ENCODE measurements at regions not wholly inside any gene's neighbourhood (a gene's known extent, or its start where the extent isn't known, plus 50 kb on each side); places are given as distances from the start of the nearest gene placed in this dataset.
"Not testable (repeated sequence)": the region's sequence is repeated elsewhere in the genome, so short reads cannot be mapped to it uniquely, and the experiment has no call there.

DNA sequence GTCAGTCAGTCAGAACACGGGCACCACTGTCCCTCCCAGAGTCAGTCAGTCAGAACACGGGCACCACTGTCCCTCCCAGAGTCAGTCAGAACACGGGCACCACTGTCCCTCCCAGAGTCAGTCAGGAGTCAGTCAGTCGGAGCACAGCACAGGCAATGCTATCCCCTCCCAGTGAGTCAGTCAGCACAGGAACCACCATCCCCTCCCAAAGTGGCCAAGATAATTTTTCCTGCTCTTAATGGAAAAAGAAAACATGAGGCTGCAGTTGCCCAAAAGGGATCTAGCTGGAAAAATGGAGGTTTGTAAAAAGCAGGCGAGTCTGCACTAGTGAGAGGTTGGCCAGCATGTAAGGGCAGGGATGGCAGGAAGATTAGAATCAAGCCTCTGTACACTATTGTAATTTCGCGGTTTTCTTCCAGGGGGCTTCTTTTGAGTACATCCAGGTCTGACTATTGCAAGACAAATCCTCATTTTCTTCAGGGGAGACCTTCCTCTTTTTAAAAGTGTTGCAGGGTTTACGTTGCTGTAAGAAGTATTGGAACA, 213.8 kb downstream of the SIPA1L2 start:
- DNase-seq (ENCODE audit: low read depth in 2 of 2) = no peak

DNA sequence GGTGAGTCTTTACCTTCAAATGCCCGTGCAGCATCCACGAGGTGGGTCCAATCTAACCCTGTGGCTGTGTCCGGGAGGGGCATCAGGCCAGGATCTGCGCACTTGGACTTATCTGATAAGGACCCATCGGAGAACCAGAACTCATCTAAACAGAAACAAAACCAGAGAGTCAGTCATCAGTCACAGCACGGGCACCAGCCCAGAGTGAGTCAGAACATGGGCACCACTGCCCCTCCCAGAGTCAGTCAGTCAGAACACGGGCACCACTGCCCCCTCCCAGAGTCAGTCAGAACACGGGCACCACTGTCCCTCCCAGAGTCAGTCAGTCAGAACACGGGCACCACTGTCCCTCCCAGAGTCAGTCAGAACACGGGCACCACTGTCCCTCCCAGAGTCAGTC, 214.5 kb downstream of the SIPA1L2 start:
- DNase-seq (ENCODE audit: low read depth in 2 of 2) = not testable (repeated sequence)

DNA sequence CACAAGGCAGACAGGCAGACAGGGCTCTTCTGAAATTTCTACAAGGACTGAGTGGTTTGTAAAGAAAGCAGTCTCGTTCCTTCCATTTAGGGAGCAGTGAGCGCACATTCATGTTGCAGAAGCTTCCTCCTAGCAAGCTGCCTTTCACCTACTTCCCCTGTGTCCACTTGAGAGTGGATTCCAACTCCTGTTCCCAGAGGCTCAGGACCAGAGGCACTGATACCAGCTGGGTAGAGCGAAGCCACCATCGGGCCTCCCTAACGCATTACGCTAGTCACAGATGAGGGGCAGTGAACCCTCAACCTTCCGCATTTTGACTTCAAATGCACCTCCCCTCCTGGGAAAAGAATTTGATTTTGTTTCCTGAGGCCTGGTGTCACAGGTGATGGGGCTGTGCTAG, 215.8 kb downstream of the SIPA1L2 start:
- no peak for DNase-seq (ENCODE audit: low read depth in 2 of 2)

DNA sequence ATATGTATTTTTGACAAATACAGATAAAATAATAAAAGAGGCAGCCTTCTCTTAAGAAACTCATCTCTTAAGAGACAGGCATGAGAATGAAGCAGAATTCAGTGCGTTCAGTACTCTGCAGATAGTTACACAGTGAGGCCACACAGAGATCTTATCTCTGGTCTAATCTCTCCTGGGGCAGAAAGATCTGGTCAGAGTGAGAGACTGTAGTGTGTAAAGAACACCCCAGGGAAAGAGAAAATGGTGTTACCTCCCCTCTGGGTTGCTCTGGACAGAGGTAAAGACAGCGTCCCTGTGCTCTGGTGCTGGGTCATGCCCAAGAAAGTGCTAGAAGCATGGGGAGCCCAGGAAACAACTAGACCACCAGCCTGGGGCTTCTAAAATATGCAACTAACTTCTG, 216.3 kb downstream of the SIPA1L2 start:
- DNase-seq (ENCODE audit: low read depth in 2 of 2) = no peak

DNA sequence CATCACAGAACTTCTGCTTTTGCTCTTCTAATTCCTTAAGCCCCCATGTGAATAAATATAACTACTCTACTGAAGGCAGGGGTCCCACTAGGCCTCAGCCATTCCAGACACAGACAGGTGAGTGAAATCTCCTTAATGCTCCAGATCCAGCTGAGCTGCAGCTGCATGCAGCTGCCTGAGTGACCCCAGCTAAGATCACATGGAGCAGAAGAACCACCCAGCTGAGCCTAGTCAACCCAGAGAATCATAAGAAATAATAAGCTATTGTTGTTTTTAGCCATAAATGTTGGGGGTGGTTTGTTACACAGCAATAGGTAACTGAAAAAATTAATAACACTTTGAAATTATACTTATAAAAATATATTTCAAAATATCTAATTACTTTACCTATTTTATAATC, 220.3 kb downstream of the SIPA1L2 start:
- DNase-seq (ENCODE audit: low read depth in 2 of 2) = no peak

DNA sequence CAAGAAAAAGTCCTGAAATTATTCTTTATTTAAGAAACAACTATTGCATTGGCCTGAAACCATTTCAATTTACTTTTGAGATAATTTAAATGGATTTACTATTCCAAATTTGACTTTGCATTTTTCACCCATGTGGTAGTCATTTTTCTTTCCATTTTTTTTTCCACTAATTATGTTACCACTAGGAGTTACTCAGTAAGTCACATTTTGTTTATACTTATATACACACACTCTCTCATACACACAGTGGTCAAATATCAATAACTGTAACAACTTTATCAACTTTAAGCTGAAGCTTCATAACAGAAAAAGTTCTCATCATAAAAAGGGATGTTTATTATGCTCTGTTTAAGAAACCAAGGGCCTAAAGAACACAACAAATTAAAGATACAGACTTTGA, 222.8 kb downstream of the SIPA1L2 start:
- no peak for DNase-seq (ENCODE audit: low read depth in 2 of 2)

DNA sequence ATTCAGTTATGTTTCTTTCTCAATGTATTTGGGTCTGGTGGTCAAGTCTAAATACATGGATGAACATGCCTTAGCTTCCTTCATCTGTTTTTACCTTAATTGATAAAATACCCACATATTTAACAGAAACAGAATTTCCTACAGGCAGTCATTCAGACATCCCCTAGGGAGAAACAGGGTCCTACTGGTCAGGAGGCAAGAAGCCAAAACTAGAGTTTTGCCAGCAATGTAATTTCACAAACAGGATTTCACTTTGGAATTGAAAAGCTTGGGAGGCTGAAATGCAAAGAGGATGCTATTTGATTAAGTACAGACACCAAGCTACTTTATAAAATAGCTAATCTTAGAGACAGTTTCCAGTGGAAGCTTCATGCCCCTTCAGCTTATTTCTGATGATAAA, 224.2 kb downstream of the SIPA1L2 start:
- DNase-seq (ENCODE audit: low read depth in 2 of 2) = no peak

DNA sequence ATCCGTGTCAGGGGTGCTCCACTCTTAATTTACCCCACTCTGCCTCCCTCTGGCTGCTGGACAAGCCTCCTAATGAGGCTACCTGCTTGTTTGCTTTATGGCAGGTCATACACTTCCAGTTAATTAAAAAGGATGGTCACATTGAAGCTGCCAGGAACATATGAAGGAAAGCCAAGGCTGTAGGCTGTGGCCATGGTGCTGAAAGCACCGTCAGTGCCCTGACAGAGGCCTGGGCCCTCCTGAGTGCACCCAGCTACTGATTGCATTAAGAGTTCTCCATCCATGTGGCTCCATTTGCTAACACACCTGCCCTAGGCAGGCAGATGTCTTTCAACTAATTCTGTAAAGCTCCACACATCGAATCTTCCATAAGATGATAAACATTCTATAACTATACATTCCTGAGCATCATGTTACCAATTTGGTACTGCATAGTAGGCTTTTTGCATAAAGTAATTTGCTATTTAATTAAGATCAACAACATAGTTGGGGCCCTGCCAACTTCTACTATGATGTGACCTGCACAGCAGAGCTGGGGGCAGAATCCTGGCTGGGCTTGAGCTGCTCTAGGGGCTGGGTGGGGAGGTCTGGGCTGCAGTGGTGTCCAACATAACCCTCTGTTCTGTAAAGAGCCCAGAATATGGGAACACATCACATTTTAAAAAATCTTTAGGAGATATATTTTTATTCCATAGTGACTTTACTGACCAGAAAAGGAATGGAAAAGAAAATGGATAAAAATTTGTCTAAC, 224.8 kb downstream of the SIPA1L2 start:
- DNase-seq (ENCODE audit: low read depth in 2 of 2) = no peak

DNA sequence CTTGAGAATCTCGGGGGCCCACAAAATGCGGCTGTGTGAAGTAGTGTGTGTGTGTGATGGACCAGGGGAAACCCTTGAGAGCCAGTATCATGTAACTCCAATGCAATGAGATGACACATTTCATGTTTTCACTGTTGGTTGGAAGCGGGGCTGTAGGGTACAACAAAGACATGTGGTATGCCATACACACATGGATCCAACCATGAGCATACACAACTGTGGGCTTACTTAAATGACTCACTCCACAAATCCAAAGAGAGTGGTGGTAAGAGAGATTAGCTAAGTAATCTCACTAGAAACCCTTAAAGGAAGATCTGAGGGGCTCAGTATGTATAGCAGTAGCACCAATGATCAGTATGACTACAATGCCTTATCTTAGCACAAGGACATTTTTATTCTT, 225.7 kb downstream of the SIPA1L2 start:
- DNase-seq (ENCODE audit: low read depth in 2 of 2) = no peak

DNA sequence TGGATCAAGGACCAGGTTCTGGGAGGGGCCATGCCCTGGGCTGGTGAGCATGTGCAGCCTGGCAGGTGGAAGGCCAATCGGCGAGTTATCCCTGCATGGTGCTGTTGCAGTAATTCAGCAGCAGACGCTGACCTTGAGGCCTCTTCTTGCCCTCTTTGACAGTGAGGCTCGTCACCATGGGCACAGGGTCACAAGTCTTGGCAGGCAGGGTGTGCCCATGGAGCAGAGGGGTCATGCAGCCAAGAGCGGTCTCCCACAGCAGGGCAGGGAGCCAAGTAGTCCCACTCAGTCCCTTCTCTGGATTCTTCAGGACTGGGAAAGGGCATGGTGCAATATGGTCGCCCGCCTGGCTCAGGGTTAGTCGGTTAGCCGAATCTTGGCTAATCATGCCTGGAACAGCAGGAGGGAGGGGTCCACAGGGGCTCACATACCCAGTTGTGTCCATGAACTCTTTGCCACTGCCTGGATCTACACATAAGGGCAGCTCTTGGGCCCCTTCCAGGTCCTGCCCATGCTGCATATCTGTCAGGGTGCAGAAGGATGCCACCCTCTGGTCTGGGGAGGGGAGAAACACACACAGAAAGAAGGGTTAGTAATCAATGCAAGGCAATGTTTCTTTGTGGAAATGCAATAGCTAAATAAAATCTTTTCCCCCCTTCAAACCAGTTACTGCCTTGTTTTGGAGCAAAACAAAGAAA, 226.8 kb downstream of the SIPA1L2 start:
- DNase-seq (ENCODE audit: low read depth in 2 of 2) = no peak

DNA sequence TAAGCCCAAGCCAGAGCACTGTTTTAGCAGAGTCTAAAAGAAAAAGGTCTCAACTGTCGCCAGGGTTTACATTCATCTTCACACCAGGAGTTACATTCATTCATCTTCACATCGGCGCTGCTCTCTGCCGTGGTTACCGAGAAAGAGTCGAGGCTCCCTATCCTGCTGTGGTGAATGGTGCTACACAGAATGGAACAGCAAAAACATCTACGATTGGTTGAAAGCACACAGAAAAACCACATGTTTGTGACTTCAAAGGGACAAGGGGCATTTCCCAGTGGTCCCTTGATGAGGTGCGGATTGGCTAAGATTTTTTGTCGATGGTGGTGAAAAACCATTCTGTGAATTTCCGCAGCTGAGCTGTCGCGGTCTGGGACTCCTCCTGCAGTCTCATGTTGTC, 231.1 kb downstream of the SIPA1L2 start:
- DNase-seq (ENCODE audit: low read depth in 2 of 2) = no peak

DNA sequence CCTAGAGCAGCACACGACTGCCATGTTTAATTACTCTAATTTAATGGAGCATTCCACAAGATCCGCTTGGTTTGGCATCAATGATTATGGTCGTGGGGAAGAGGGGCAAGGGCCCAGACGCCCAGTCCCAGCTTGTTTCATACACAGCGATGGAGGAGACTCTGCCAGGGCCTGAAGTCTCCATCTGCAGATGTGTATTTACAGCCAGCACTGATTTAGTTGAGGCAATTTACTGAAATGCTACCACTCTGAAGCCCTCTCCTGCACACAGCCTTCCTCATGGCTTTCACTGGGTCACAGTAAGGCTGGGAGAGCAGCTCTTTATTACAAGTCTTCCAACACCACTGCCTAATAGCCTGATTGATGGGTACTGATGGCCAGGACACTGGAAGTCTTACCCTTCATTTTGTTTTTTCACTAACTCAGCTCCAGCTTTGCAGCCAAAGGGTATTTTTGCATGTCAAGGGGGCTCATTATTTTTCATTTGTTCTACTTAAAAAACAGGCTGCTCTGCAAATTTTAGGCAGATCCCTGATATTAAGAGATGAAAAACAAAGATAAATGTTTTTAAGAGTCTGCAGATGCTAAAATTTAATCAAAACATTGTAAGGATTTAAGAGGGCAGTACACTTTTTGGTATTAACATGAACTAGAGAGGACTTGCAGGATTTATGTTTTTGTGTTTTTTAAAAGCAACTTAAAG, 236.3 kb downstream of the SIPA1L2 start:
- DNase-seq (ENCODE audit: low read depth in 2 of 2) = no peak

DNA sequence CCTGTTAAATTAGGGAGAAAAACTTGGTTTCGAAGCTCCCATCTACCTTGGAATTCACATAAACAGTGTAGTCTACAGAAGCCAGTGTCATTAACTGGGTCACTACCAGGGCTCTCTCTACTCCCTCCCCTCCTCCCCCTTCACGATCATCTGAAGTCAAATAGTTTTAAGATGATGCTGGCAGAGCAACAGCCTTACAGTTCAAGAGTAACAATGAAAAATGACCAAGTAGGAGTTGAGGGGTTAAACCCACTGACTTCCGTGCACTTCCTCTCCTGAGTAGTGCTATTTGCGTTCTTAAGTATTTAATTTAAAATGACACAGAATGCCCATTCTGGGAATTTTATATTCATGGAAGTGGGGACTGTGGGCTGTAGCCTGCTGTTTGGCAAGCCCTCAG, 236.9 kb downstream of the SIPA1L2 start:
- DNase-seq (ENCODE audit: low read depth in 2 of 2) = no peak

DNA sequence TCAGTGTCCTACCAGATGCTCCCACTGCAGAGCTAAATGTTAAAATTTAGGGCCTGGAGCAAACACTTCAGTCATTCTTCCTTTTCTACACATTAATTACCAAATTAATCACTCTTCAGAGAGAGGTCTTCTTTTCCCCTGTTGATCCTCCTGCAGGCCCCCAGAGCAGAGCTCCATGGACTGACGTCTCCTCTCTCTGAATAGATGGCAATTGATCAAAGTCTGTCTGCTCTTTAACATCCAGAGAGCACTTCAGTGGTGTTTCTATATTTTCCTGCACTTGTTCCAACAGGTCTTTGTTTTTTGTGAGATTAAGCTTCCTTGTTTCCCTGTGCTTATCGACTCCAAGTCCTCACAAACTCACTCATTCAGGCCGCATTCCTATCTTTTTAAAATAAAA, 239.3 kb downstream of the SIPA1L2 start:
- DNase-seq (ENCODE audit: low read depth in 2 of 2) = no peak

DNA sequence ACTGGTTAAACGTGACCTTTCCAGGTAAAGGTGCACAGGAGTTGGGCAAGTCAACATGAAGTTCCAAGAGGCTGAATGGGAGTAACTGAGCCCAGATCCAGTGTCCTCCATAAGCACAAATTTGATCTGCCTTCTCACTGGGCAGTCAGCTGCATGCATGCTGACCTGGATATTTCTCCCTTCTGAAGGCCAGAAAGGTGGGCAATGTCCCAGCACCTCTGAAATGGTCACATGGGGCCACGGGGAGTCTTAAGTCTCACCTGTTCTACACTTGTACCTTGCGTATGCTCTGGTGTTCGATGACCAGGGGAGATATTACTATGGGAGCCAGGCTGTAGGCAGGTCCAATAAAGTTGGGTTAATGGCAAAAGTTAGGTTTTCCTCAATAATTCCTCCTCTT, 240.2 kb downstream of the SIPA1L2 start:
- DNase-seq (ENCODE audit: low read depth in 2 of 2) = no peak

DNA sequence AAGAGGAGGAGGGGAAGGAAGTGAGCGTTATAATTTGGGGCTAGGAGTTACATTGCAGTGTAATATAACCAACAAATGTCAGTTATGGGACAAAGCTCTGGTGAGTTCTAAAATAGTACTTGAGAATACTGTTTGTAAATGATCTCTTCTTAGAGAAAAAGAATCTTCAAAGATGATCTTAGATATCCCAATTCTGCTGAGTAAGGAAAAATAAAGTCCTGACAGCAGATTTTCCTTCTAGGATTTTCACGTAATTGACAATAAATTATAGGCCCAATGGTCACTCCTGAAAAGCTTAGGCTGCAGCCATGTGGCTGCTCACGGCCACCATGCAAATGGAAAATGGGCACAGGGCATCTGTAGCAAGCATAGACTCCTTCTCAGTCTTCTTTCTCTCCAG, 241.6 kb downstream of the SIPA1L2 start:
- DNase-seq (ENCODE audit: low read depth in 2 of 2) = no peak

DNA sequence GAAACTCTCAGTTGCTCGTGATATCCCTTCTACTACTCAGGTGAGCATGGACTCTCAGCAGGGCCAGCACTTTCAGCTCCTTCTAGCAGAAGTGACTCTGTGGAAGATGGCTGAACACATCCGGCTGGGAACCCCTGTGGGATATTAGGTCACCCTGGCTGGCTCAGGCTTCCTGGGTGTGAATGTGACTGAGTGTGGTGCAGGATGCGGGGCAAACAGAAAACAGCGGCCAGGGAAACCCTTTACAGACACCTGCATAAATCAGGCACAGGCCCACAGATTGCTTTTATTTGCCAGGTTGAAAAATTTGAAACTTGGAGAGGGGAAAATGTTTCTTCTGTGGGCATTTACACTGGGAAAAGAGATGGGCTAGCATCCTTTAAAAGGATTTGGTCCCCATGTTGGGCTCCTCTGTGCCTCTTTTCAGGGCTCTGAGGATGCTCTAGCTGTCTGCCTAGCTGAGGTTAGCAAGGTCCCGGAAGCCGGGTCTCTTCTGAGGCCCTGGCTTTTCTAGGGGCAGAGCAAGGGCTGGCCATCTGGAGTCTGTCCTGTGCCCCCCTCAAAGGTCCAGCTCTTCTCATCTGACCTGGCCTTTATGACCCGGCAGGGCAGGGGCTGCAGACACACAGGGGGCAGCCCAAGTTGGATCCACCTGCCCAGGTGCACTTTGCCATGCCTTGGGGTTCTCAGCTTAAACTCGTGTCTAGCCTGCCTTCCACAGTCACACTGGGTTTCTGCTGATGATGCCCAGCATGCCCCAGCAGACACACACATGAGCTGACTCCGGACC, 243.0 kb downstream of the SIPA1L2 start:
- DNase-seq (ENCODE audit: low read depth in 2 of 2) = no peak

DNA sequence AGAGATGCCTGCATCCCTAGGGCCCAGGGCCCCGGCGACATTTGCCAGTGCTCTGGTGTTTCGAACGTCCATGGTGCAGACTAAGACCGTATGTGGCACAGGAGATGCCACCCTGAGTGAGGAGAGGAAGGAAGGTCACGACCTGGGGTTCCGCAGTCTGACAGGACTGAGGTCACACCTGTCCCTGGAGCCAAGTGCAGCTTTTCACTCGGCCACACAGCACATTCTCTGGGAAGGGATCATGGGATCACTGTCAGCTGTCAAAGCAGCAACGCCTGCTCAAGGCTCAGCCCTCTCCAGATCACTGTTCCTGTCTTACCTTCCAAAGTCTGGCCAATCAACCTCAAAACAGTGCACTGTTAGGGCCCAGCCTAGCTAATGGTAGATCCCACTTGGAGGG, 243.6 kb downstream of the SIPA1L2 start:
- DNase-seq (ENCODE audit: low read depth in 2 of 2) = no peak

DNA sequence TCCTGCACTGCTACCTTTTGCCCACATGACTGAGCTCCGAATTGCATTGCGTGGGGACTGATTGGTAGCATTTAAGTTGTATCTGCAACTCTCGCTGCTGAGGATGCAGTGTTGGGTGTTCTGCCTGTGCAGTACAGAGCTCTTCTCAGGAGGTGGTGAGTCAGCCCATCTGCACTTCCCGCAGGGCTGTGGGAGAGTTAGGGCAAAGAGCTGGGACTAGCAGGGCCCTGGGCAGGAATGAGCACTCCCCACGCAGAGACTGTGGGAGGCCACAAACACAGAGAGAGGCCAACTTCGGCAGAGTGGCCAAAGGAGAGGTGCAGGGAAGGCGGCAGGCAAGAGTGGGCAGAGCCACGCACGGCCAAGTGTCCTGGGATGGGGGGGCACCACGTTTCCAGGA, 244.7 kb downstream of the SIPA1L2 start:
- no peak for DNase-seq (ENCODE audit: low read depth in 2 of 2)

DNA sequence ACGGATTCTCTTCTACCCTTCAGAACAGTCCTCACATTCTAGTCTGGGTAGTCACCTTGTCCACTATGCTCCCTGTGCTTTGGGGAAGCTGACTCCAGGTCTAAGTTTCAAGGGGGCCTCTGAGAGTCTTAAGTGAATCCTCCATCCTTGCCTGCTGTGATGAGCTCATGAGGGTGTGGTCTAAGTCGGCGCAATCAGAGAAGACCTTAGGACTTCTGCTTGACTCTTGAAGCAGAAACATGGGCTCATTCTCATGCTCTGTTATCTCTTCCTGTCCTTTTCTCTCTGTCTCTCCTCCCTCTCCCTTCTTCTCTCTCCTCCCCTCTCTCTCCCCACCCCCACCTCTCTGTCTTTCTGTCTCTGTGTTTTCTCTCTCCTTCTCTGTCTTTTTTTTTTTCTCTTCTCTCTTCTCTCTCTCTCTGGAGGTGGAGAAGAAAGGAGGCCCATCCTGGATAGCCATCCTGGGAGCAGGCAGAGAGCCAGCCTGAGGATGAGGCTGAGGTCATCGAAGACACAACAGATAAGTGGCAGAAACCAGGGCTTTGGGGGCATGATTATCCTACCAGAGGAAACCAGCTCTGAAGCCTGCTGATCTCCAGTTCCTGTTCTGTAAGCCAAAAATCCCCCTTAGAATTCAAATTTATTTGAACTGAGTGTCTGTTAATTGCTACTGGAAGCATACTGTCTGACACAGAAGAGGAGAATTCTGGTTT, 245.6 kb downstream of the SIPA1L2 start:
- no peak for DNase-seq (ENCODE audit: low read depth in 2 of 2)

DNA sequence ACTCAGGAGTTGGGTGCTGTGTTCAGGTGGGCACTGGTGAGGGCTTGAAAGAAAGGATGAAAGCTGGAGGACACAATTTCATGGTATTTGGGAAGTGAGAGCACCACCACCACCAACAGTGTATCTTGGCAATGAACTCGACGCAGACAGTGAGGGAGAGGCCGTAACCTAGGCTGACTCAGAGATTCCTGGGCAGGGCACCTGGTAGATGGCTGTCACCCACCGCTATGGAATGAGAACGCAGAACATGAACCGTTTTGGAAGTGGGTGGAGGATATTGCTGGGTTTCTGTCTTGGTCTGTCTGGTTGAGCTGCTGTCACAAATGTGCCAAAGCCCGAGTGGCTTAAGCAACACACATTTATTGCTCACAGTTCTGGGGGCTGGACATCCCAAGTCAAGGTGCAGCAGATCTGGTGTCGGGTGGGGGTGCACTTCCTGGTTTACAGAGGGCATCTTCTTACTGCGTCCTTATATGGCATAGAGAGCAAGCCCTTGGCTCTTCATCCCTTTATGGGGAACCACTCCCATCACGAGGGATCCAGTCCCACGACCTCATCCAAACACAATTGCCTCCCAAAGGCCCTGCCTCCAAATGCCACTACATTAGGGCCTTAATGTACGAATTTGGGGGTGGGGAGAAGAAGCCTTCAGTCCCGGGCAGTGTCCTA, 246.3 kb downstream of the SIPA1L2 start:
- DNase-seq (ENCODE audit: low read depth in 2 of 2) = no peak

Data from stimulated activated CD4-positive, alpha-beta T cell treated with anti-CD3 and anti-CD28 coated beads, Interleukin-12 subunit alpha, Interleukin-12 subunit beta, amount 100 ng/mL, for 24 hours (primary cell).